DOHH2 (cell line): ENCODE measurements at regions not wholly inside any gene's neighbourhood (a gene's known extent, or its start where the extent isn't known, plus 50 kb on each side); places are given as distances from the start of the nearest gene placed in this dataset.
"Not testable (repeated sequence)": the region's sequence is repeated elsewhere in the genome, so short reads cannot be mapped to it uniquely, and the experiment has no call there.

Experiments used
- H3F3A ChIP-seq: fragments of 200-600 bp; sonication (generic), shearing (Covaris generic); 2 replicates; pipeline ENCODE4 v1.6.0; 2016; ENCODE audit warnings: antibody characterized with exemption, mild to moderate bottlenecking; ENCODE audit not compliant: control insufficient read depth, insufficient read depth
- H3K27ac ChIP-seq: fragments of 200-600 bp; sonication (generic); 2 replicates; pipeline ENCODE4 v1.5.1; 2014; ENCODE audit warnings: low read depth, mild to moderate bottlenecking, low read length, moderate library complexity
- H3K27me3 ChIP-seq: fragments of 200-600 bp; sonication (generic); 2 replicates; pipeline ENCODE4 v1.6.1; 2014; ENCODE audit warnings: mild to moderate bottlenecking, low read length, mixed read lengths; ENCODE audit not compliant: control insufficient read depth
- H3K36me3 ChIP-seq: fragments of 200-600 bp; sonication (generic); 2 replicates; pipeline ENCODE4 v1.6.1; 2014; ENCODE audit warnings: mild to moderate bottlenecking, low read length, moderate library complexity, mixed read lengths; ENCODE audit not compliant: control insufficient read depth
- H3K4me1 ChIP-seq: fragments of 200-600 bp; sonication (generic); 2 replicates; pipeline ENCODE4 v1.6.1; 2014; ENCODE audit warnings: mild to moderate bottlenecking, low read length, mixed read lengths; ENCODE audit not compliant: control insufficient read depth
- H3K4me2 ChIP-seq: fragments of 200-600 bp; sonication (generic); 2 replicates; pipeline ENCODE4 v1.6.0; 2014; ENCODE audit warnings: mild to moderate bottlenecking, low read length, moderate library complexity
- H3K4me3 ChIP-seq: fragments of 200-600 bp; sonication (generic); 2 replicates; pipeline ENCODE4 v1.5.1; 2014; ENCODE audit warnings: mild to moderate bottlenecking, low read length, mixed read lengths
- H3K79me2 ChIP-seq: fragments of 200-600 bp; sonication (generic); 2 replicates; pipeline ENCODE4 v1.6.1; 2014; ENCODE audit warnings: mild to moderate bottlenecking, low read length, mixed read lengths; ENCODE audit not compliant: control insufficient read depth
- H3K9me2 ChIP-seq: fragments of 200-600 bp; sonication (generic); replicated peaks from 2 replicates; pipeline ENCODE4 v1.6.1; 2014; ENCODE audit warnings: mild to moderate bottlenecking, low read length, mixed read lengths; ENCODE audit not compliant: control insufficient read depth
- H3K9me3 ChIP-seq: fragments of 200-600 bp; sonication (generic); 2 replicates; pipeline ENCODE4 v1.6.1; 2014; ENCODE audit warnings: antibody characterized with exemption, low read length, mixed read lengths; ENCODE audit not compliant: control insufficient read depth, insufficient read depth
- H4K20me1 ChIP-seq: fragments of 200-600 bp; sonication (generic); 2 replicates; pipeline ENCODE4 v1.6.0; 2014; ENCODE audit warnings: low read depth, mild to moderate bottlenecking, antibody characterized with exemption, low read length, moderate library complexity; ENCODE audit not compliant: control insufficient read depth, insufficient read depth
- EZH2phosphoT487 ChIP-seq: fragments of 200-600 bp; sonication (generic); IDR thresholded peaks from 2 replicates; pipeline ENCODE4 v1.6.1; 2017; ENCODE audit warnings: borderline replicate concordance, mild to moderate bottlenecking, antibody characterized with exemption, low read length, moderate library complexity, mixed read lengths
- TF ChIP-seq, protein P1 (sequence below): fragments of 200-600 bp; sonication (generic); IDR thresholded peaks from one replicate; pipeline ENCODE4 v1.5.1; 2014; ENCODE audit warnings: antibody characterized with exemption, mild to moderate bottlenecking, low read depth, low read length; ENCODE audit not compliant: poor library complexity, severe bottlenecking

DNA sequence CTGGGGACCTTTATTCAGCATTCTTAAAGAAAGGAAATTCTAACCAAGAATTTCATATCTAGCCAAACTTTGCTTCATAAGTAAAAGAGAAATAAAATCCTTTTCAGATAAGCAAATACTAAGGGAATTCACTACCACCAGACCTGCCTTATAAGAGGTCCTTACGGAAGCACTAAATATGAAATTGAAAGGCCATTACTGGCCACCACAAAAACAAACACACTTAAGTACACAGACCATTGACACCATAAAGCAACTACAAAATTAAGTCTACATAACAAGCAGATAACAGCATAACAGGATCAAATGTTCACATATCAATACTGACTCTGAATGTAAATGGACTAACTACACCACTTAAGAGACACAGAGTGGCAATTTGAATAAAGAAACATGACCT lies 361.4 kb upstream of the POU5F2 start:
- H3K79me2 ChIP-seq = peaks cover 72% of the 10 kb centered on the region
- no peak overlapping the region for H3K4me3 ChIP-seq
- H3K4me2 ChIP-seq = no peak overlapping the region
- no peaks in the 10 kb centered on the region for H3K36me3 ChIP-seq
- H3K9me3 ChIP-seq = peaks cover 19% of the 10 kb centered on the region
- H3K9me2 ChIP-seq = no peaks in the 10 kb centered on the region
- H3K4me1 ChIP-seq = no peaks in the 10 kb centered on the region
- H4K20me1 ChIP-seq = no peaks in the 10 kb centered on the region
- no peak for TF ChIP-seq EZH2phosphoT487
- TF ChIP-seq, protein P1, sequence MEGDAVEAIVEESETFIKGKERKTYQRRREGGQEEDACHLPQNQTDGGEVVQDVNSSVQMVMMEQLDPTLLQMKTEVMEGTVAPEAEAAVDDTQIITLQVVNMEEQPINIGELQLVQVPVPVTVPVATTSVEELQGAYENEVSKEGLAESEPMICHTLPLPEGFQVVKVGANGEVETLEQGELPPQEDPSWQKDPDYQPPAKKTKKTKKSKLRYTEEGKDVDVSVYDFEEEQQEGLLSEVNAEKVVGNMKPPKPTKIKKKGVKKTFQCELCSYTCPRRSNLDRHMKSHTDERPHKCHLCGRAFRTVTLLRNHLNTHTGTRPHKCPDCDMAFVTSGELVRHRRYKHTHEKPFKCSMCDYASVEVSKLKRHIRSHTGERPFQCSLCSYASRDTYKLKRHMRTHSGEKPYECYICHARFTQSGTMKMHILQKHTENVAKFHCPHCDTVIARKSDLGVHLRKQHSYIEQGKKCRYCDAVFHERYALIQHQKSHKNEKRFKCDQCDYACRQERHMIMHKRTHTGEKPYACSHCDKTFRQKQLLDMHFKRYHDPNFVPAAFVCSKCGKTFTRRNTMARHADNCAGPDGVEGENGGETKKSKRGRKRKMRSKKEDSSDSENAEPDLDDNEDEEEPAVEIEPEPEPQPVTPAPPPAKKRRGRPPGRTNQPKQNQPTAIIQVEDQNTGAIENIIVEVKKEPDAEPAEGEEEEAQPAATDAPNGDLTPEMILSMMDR = no peak
- H3F3A ChIP-seq = no peaks in the 10 kb centered on the region
- H3K27ac ChIP-seq = no peak overlapping the region
- H3K27me3 ChIP-seq = no peaks in the 10 kb centered on the region

DNA sequence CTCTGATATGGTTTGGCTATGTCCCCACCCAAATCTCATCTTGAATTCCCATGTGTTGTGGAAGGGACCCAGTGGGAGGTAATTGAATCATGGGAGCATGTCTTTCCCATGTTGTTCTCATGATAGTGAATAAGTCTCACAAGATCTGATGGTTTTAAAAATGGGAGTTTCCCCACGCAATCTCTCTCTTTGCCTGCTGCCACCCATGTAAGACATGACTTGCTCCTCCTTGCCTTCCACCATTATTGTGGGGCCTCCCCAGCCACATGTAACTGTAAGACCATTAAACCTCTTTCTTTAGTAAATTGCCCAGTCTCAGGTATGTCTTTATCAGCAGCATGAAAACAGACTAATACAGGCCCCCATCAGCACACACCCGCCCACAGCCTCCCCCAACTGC lies 356.0 kb upstream of the POU5F2 start:
- not testable (repeated sequence) for H3K4me1 ChIP-seq, H3K36me3 ChIP-seq, H3K27ac ChIP-seq, H3K9me3 ChIP-seq, H3K4me3 ChIP-seq, H4K20me1 ChIP-seq, H3K27me3 ChIP-seq, H3K4me2 ChIP-seq, H3K9me2 ChIP-seq, H3F3A ChIP-seq
- H3K79me2 ChIP-seq = peaks cover 36% of the 10 kb centered on the region

DNA sequence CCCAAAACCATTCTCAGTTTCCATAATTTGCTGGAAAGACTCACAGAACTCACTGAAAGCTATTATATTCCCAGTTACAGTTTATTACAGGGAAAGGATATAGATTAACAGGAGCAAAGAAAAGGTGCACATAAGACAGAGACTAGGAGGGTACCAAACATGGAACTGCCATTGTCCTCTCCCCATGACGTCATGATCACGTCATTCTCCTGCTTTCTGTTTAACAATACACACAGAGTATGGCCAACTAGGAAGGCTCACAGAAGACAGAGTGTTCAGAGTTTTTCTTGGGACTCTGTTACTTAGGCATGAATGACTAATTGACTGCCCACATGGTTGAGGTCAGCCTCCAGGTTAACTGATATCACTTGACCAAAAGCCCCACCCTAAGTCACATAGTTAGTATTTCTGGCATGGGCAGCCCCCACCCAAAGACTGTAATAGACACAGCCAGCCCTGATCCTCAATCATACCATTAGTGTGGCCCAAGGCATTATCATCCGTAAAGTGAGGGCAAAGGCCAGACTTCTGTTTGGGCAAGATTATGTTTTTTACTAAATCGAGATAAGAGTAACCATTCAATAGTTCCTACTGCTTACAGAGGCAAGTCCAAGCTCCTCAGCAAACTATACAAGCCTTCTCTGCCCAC lies 353.5 kb upstream of the POU5F2 start:
- TF ChIP-seq, protein P1 = no peak
- no peak for TF ChIP-seq EZH2phosphoT487
- peaks cover 20% of the 10 kb centered on the region for H3K79me2 ChIP-seq
- H3K4me3 ChIP-seq = no peak overlapping the region
- no peaks in the 10 kb centered on the region for H4K20me1 ChIP-seq
- H3K27ac ChIP-seq = no peak overlapping the region
- no peaks in the 10 kb centered on the region for H3K9me2 ChIP-seq
- H3K9me3 ChIP-seq = peaks cover 8% of the 10 kb centered on the region
- H3K36me3 ChIP-seq = no peaks in the 10 kb centered on the region
- no peaks in the 10 kb centered on the region for H3K4me1 ChIP-seq
- no peaks in the 10 kb centered on the region for H3K27me3 ChIP-seq
- no peaks in the 10 kb centered on the region for H3F3A ChIP-seq
- H3K4me2 ChIP-seq = no peak overlapping the region

DNA sequence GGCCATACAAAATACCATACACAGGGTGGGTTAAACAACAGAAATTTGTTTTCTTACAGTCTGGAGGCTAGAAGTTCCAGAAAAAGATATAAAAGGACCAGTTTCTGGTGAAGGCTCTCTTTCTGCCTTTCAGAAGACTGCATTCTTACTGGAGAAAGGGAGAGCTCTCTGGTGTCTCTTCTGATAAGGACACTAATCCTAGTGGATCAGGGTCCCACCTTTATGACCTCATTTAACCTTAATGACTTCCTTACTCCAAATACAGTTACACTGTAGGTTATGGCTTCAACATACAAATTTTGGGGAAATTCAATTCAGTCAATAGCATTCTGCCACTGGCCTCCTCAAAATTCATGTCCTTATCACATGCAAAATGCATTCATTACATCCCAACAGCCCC lies 351.9 kb upstream of the POU5F2 start:
- H4K20me1 ChIP-seq = no peaks in the 10 kb centered on the region
- no peak overlapping the region for H3K27ac ChIP-seq
- H3K9me2 ChIP-seq = no peaks in the 10 kb centered on the region
- H3K4me2 ChIP-seq = no peak overlapping the region
- no peaks in the 10 kb centered on the region for H3K36me3 ChIP-seq
- H3K79me2 ChIP-seq = peaks cover 11% of the 10 kb centered on the region
- no peak overlapping the region for H3K4me3 ChIP-seq
- peaks cover 5% of the 10 kb centered on the region; the same call in 1 of the 2 replicates for H3K9me3 ChIP-seq
- H3F3A ChIP-seq = no peaks in the 10 kb centered on the region
- H3K27me3 ChIP-seq = no peaks in the 10 kb centered on the region
- no peaks in the 10 kb centered on the region for H3K4me1 ChIP-seq
- TF ChIP-seq EZH2phosphoT487 = no peak
- TF ChIP-seq, protein P1 = no peak
